WI38 (cell line): ENCODE measurements at regions not wholly inside any gene's neighbourhood (a gene's known extent, or its start where the extent isn't known, plus 50 kb on each side); places are given as distances from the start of the nearest gene placed in this dataset.

ENCODE experiments used
- H3K4me3 ChIP-seq: 2 replicates; pipeline ENCODE4 v1.5.1; 2011; ENCODE audit warnings: low read depth, mild to moderate bottlenecking, control low read depth, low read length
- TF ChIP-seq, protein P1 (sequence below): IDR thresholded peaks from 2 replicates; pipeline ENCODE4 v1.5.1; 2012; ENCODE audit warnings: low read depth, mild to moderate bottlenecking, control low read depth, low read length

DNA sequence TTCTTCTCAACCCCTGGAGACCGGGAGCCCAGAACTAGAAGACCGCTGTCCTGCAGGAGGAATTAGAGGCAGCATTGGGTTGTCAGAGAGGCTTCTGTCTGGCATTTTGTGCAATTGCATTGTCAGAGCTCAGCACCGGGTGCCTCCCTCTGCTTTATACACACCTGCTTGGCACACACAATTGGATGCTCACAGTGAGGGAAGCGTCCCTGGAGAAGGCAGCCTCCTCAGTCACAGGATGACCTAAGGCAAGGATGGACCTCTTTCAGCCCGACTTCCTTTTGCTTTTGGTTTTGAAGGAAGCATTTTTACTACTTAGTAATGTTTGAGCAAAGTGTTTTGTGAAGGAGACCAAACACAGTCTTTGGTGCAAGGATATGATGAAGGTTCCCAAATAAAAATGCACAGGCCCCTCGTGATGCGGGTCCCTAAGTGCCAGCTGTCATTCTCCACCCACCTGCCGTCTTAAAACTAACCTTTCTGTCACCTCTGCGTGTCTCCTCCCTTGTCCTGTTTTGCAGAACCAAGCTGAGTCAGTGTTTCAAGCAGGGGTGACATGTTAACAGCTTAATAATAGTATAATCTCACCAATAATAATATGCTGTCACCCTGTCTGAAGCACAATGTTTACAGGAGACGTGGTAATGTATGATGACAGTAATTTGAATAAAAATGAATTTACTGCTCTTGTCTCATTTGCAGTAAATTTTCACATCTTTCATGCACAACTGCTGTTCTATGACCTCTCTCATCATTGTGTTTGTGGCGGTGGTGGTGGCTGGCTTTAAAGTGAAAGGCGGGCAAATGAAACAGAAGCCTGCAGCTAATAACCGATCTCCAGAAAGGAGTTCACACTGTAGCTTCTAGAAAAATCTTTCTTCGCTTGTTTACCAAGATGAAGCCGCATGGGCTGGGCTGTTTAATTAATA, 430.2 kb upstream of the MKI67 start:
- TF ChIP-seq, protein P1, sequence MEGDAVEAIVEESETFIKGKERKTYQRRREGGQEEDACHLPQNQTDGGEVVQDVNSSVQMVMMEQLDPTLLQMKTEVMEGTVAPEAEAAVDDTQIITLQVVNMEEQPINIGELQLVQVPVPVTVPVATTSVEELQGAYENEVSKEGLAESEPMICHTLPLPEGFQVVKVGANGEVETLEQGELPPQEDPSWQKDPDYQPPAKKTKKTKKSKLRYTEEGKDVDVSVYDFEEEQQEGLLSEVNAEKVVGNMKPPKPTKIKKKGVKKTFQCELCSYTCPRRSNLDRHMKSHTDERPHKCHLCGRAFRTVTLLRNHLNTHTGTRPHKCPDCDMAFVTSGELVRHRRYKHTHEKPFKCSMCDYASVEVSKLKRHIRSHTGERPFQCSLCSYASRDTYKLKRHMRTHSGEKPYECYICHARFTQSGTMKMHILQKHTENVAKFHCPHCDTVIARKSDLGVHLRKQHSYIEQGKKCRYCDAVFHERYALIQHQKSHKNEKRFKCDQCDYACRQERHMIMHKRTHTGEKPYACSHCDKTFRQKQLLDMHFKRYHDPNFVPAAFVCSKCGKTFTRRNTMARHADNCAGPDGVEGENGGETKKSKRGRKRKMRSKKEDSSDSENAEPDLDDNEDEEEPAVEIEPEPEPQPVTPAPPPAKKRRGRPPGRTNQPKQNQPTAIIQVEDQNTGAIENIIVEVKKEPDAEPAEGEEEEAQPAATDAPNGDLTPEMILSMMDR = no peak
- no peak overlapping the region for H3K4me3 ChIP-seq

DNA sequence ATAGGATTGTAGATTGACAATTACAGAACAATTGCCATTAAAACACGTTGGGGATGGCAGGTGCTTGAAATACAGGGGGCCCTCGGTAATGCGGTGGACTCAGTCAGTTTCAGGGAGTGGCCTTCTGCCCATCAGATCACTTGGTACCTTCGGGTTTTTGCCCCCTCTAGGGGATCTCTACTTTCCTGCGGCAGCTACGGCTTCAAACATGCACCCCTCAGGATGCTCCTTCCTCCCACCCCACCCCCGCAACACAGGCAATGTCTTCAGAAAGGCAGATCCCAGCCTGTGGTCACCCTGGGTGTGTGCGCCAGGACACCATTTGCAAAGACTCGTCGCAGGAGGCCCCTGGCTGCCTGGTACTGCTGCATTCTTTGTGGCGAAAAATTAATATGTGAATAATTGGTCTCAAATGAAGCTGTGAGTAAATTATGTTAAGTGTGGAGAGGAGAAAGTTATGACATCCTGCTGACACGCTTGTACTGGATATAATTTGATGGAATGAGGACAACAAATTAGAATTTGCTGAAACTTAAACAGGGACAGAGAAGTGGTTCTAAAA, 431.0 kb upstream of the MKI67 start:
- TF ChIP-seq, protein P1 = no peak
- H3K4me3 ChIP-seq = no peak overlapping the region

DNA sequence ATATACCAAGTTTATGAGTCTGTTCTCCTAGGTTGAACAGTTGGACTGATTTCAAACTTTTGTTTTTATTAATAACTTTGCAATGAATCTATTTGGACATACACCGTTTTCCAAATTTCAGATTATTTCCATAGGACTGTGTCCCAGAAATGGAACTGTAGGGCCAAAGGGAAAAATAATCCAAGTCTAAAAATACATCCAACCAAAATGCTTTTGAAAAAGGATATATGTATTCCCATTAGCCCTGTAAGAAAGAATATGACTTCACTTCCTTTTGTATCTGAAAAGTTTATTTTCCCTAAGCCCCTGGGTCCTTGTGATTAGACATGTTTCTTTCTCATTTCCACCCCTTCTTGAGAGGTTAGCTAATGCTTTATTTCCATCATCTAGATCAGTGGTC, 434.2 kb upstream of the MKI67 start:
- H3K4me3 ChIP-seq = no peak overlapping the region
- TF ChIP-seq, protein P1 = no peak

DNA sequence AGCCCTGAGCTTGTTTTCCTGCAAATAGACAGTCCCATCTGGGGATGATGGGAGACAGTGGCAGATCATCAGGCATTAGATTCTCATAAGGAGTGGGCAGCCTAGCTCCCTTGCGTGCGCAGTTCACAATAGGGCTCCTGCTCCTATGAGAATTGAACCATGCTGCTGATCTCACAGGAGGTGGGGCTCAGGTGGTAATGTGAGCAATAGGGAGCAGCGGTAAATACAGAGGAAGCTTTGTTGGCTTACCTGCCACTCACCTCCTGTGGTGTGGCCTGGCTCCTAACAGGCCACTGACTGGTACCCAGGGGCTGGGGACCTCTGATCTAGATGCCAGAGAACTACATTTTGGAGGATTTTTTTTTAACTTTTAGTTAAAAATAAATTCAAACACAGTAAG, 434.8 kb upstream of the MKI67 start:
- TF ChIP-seq, protein P1 = no peak
- H3K4me3 ChIP-seq = no peak overlapping the region

DNA sequence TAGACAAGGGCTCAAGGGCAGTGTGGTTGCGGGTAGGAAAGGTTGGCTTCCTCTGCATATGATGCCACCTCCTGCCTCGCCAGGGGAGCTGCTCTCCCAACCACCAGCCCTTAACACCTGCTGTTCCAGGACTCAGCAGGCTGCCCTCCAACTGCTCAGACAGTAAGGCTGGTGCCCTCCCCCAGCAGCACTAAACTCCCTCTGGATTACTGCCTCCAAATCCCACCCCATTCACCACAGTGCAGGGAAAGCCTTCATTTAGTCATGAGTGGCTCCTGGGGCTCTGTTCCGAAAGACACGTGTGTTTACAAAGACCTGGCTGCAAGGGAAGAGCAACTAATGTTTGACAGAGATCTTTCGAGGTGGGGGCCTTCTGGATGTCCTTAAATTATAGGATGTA, 437.2 kb upstream of the MKI67 start:
- H3K4me3 ChIP-seq = no peak overlapping the region
- TF ChIP-seq, protein P1 = no peak

DNA sequence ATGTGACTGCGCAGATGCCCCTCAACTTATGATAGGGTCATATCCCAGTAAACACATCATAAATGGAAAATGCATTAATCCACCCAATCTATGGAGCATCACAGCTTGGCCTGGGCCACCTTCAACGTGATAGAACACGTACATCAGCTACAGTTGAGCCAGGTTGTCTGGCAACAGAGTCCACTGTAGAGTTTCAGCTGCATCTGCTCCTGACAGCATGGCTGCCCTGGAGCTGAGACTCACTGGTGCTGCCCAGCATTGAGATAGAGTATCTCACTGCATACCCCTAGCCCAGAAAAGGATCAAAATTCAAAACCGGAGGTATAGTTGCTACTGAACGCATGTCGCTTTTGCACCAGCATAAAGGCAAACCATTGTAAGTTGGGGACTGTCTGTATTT, 437.7 kb upstream of the MKI67 start:
- TF ChIP-seq, protein P1 = no peak
- no peak overlapping the region for H3K4me3 ChIP-seq

DNA sequence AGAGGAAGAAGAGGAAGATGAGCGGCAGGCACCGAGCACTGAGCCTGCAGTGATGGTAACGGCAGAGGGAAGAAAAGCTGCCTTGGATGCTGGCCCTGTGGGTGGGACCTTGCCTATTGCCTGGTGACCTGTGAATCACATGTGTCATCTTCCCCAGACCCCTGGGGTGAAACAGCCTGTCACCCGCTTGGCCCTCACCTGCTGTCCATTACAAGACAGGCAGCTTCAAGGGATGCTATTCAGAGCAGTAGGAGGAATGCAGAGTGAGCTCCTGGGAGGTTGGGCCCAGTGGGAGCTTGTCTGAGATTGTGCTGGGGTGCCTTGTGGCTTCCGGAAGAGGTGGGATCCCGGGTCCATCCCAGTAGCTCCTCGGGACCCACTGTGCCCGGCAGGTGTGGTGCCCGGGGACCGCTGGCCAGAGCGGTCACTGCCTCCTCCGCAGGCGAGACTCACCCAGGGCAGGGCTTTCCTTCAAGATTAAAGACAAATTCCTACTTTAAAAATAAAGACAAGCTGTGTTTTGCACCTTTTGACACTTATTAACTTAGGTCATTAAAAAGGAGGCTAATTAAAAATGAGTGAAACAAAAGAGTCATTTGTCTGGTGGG, 440.2 kb upstream of the MKI67 start:
- TF ChIP-seq, protein P1 = no peak
- no peak overlapping the region for H3K4me3 ChIP-seq
